HFFc6 (cell line): ENCODE measurements at regions not wholly inside any gene's neighbourhood (a gene's known extent, or its start where the extent isn't known, plus 50 kb on each side); places are given as distances from the start of the nearest gene placed in this dataset.

Source experiments
- DNase-seq: peaks from one replicate; pipeline ENCODE4 v3.0.0-alpha.2; 2018
- H3K27ac Mint-ChIP-seq: 2 replicates; pipeline ENCODE4 v1.8.0; 2020; ENCODE audit warnings: mild to moderate bottlenecking, mixed read lengths
- H3K27me3 Mint-ChIP-seq: 2 replicates; pipeline ENCODE4 v1.8.0; 2021; ENCODE audit warnings: mild to moderate bottlenecking, moderate library complexity, mixed read lengths; ENCODE audit not compliant: insufficient read depth
- H3K36me3 Mint-ChIP-seq: 2 replicates; pipeline ENCODE4 v1.8.0; 2021; ENCODE audit warnings: low read depth, mixed read lengths
- H3K4me1 Mint-ChIP-seq: 2 replicates; pipeline ENCODE4 v1.8.0; 2020; ENCODE audit warnings: low read depth, mixed read lengths
- H3K4me3 Mint-ChIP-seq: 2 replicates; pipeline ENCODE4 v1.8.0; 2020; ENCODE audit warnings: mild to moderate bottlenecking, moderate library complexity, mixed read lengths
- H3K9me3 Mint-ChIP-seq: 2 replicates; pipeline ENCODE4 v1.8.0; 2020; ENCODE audit warnings: mild to moderate bottlenecking, mixed read lengths
- TF ChIP-seq, protein P1 (sequence below): fragments of 200-600 bp; sonication (generic); IDR thresholded peaks from 2 replicates; pipeline ENCODE4 v1.5.0; 2021; ENCODE audit warnings: antibody characterized with exemption, mild to moderate bottlenecking

DNA sequence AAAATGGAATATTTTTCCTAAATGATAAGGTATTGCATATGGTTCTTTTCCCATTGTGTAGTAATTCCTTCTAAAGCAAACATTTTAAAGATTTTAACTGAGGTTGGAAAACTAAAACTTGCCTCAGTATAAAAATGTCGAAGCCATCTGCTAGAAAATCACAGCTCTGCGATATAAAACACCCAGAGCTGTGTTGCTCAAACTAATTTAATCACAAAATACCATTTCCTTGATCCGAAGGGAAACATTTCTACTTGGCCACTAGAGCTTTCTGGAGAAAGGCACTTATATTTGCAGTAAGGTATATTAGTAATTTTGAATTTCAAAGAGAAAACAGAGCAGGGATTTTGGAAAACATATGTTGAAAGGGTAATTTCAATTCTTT, 209.2 kb upstream of the ZNF32 start:
- Mint-ChIP-seq H3K36me3 (peaks cover 13% of the 10 kb centered on the region; the same call in 1 of the 2 replicates), H3K9me3 (no peaks in the 10 kb centered on the region), H3K27me3 (peaks cover 2% of the 10 kb centered on the region; the same call in 1 of the 2 replicates), H3K4me3 (no peak overlapping the region), H3K4me1 (peaks cover 87% of the 10 kb centered on the region), H3K27ac (no peak overlapping the region)
- DNase-seq = no peak
- TF ChIP-seq, protein P1, sequence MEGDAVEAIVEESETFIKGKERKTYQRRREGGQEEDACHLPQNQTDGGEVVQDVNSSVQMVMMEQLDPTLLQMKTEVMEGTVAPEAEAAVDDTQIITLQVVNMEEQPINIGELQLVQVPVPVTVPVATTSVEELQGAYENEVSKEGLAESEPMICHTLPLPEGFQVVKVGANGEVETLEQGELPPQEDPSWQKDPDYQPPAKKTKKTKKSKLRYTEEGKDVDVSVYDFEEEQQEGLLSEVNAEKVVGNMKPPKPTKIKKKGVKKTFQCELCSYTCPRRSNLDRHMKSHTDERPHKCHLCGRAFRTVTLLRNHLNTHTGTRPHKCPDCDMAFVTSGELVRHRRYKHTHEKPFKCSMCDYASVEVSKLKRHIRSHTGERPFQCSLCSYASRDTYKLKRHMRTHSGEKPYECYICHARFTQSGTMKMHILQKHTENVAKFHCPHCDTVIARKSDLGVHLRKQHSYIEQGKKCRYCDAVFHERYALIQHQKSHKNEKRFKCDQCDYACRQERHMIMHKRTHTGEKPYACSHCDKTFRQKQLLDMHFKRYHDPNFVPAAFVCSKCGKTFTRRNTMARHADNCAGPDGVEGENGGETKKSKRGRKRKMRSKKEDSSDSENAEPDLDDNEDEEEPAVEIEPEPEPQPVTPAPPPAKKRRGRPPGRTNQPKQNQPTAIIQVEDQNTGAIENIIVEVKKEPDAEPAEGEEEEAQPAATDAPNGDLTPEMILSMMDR = no peak

DNA sequence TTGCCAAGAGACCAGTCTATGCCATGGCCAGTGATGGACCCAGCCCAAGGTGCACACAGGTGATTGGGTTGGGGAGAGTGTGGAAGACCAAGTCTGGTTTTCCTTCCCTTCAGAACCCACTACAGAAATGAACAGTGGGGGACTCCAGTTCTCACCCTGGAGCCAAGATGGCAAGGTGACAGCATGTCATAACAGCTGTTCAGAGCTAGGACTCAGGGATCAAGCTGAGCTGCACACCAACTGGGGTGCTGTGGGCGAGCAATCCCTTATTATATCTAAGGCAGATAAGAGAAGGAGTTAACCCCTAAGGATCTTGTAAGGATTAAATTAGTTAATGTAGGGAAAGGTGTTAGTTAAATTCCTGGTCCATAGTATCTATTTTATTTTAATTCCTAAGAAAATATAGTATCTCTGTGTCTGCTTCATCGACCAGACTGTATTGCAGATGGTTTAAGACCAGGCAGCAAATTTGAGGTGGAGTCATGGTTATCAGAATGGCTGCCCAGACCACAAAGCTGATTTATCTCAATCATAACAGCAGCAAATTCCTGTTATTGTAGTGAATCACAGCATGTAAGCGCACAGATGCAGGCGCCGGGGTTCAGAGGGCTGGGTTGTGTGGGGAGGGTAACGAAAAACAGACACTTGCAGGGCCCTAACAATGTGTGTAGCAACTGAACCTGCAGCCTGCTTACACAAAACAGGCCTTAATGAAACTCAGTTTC, 208.7 kb upstream of the ZNF32 start:
- peak overlapping the region; percentile 58 for H3K27ac Mint-ChIP-seq
- no peak overlapping the region for H3K4me3 Mint-ChIP-seq
- peak; percentile 73 for DNase-seq
- peaks cover 87% of the 10 kb centered on the region for H3K4me1 Mint-ChIP-seq
- TF ChIP-seq, protein P1 = no peak
- H3K9me3 Mint-ChIP-seq = no peaks in the 10 kb centered on the region
- peaks cover 17% of the 10 kb centered on the region for H3K36me3 Mint-ChIP-seq
- peaks cover 2% of the 10 kb centered on the region; the same call in 1 of the 2 replicates for H3K27me3 Mint-ChIP-seq

DNA sequence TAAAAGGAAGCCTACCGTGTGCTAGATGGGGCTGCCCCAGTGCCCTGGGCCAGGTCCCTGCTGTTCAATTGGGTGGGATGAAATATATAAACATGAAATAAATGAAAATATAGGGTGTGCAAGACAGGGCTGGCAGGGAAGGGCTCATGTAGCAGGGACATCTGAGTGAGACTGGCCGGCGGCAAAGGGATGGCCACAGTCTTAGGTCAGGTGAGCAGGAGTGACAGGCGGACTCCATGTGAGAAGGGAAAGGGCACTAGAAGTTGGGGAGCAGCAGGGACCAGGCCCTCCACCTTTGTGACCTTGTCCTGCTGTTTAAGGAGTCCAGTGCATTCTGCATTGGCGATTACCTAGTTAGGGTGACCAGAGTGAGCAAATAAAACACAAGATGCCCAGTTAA, 207.6 kb upstream of the ZNF32 start:
- peaks cover 17% of the 10 kb centered on the region for H3K36me3 Mint-ChIP-seq
- TF ChIP-seq, protein P1 = no peak
- DNase-seq = no peak
- no peak overlapping the region for H3K4me3 Mint-ChIP-seq
- peaks cover 78% of the 10 kb centered on the region for H3K4me1 Mint-ChIP-seq
- no peaks in the 10 kb centered on the region for H3K9me3 Mint-ChIP-seq
- H3K27me3 Mint-ChIP-seq = peaks cover 2% of the 10 kb centered on the region; the same call in 1 of the 2 replicates
- no peak overlapping the region; the same call in 1 of the 2 replicates for H3K27ac Mint-ChIP-seq

DNA sequence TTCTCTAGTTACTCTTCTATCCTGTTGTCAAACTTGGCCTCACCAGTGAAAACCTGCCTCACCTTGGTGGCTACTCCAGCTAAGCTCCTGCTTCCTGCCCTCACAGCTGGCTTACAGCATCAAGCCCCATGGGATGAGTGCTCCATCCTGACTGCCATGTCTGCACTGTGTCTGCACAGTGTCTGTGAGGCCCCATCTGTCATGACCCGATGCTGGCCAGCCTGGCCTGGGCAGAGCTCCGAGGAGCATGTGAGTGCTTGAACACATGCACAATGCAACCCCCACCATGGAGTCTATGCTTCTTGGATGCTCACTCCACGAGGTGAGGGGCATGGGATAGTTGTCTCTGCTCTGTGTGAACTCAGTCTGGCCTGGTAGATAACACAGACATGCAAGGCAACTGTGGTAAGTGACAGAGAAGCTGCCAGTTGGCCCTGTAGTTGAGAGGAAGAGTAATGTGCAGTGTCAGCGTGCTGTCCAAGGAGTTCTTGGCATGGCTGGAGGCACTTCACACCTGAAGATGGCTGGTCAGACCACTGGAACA, 207.1 kb upstream of the ZNF32 start:
- Mint-ChIP-seq H3K4me1 (peaks cover 77% of the 10 kb centered on the region), H3K4me3 (no peak overlapping the region), H3K27ac (no peak overlapping the region), H3K27me3 (peaks cover 2% of the 10 kb centered on the region; the same call in 1 of the 2 replicates), H3K9me3 (no peaks in the 10 kb centered on the region), H3K36me3 (peaks cover 17% of the 10 kb centered on the region)
- TF ChIP-seq, protein P1 = no peak
- DNase-seq = no peak

DNA sequence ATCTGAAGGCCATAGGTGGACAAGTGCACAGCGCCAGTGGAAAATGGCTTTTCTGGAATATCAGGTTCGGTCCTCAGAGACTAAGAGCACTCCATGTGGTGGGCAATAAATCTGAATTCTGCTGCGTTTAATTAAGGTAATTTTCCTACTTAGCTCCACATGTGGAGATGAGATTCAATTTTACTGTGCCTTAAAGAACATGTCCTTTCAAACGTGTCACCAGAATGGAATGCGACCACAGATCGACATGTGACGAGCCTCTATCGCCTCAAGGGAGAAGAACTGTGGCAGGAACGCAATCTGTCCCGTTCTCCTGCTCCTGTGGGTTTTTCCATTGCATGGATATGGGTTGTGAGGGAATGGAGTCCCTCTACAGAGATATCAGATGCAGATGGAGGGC, 205.3 kb upstream of the ZNF32 start:
- peaks cover 12% of the 10 kb centered on the region; the same call in 1 of the 2 replicates for H3K36me3 Mint-ChIP-seq
- no peaks in the 10 kb centered on the region for H3K9me3 Mint-ChIP-seq
- H3K27ac Mint-ChIP-seq = peak overlapping the region; percentile 44
- H3K4me1 Mint-ChIP-seq = peaks cover 68% of the 10 kb centered on the region
- peaks cover 2% of the 10 kb centered on the region; the same call in 1 of the 2 replicates for H3K27me3 Mint-ChIP-seq
- H3K4me3 Mint-ChIP-seq = peak overlapping the region; percentile 13; the same call in 1 of the 2 replicates
- peak; percentile 87 for DNase-seq
- TF ChIP-seq, protein P1 = peak; percentile 24; the same call in 1 of the 2 replicates
